Activated CD8-positive, alpha-beta memory T cell treated with anti-CD3 and anti-CD28 coated beads, Interleukin-2, amount 50 U/mL, for 4 hours (primary cell): ENCODE measurements at regions not wholly inside any gene's neighbourhood (a gene's known extent, or its start where the extent isn't known, plus 50 kb on each side); places are given as distances from the start of the nearest gene placed in this dataset.
"Not testable (repeated sequence)": the region's sequence is repeated elsewhere in the genome, so short reads cannot be mapped to it uniquely, and the experiment has no call there.

Experiments used
- DNase-seq: peaks from one replicate; pipeline ENCODE4 v3.0.0-alpha.2; 2020

DNA sequence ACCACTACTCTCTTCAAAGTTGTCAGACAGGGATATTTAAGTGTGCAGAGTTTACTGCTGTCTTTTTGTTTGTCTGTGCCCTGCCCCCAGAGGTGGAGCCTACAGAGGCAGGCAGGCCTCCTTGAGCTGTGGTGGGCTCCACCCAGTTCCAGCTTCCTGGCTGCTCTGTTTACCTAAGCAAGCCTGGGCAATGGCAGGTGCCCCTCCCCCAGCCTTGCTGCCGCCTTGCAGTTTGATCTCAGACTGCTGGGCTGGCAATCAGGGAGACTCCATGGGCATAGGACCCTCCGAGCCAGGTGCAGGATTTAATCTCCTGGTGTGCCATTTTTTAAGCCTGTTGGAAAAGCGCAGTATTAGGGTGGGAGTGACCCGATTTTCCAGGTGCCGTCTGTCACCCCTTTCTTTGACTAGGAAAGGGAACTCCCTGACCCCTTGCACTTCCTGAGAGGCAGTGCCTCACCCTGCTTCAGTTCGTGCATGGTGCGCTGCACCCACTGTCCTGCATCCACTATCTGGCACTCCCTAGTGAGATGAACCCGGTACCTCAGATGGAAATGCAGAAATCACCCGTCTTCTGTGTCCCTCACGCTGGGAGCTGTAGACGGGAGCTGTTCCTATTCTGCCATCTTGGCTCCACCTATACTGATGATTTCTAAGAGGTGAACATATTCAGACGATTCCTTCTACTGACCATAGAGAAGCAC is 167.6 kb downstream of the CXXC4 start:
- DNase-seq = not testable (repeated sequence)

GRCh38 chr4:104302731-104303130 is 192.0 kb downstream of the CXXC4 start:
- DNase-seq = no peak

DNA sequence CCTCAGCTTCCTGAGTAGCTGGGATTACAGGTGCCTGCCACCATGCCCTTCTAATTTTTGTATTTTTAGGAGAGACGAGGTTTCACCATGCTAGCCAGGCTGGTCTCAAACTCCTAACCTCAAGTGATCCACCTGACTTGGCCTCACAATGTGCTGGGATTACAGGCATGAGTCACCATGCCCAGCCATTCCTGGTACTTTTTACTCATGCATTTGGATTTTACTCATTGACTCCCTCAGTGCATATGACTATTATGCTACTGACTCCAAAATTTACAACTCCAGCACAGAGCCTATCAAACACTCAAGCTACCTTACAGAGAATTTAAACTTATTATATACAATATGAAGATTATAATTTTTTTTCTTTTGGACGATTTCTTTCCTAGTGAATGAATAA is 199.9 kb downstream of the CXXC4 start:
- DNase-seq = no peak

GRCh38 chr4:104286867-104287266 is 207.8 kb downstream of the CXXC4 start:
- DNase-seq = no peak

GRCh38 chr4:104283303-104283702 is 211.4 kb downstream of the CXXC4 start:
- DNase-seq = no peak

- DNase-seq = no peak
Measured at GRCh38 chr4:104279744-104280143, 214.9 kb downstream of the CXXC4 start.

DNA sequence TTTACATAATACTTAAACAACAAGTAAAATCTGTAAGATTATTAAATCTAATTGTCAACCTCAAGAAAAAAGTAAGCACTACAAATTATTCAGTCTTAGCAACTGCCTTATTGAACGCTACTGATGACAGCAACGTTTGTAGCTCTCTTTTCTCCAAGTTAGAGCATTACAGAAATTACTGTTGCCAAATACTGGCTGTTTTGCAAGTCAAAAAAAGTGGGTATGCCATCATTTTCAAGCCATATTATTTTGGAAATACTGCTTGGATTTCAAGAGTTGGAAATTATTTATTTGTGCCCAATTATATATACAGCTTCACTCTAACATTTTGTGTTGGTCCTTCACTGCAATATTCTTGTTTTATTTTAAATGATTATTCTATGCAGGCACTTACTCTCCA is 221.7 kb downstream of the CXXC4 start:
- DNase-seq = no peak

DNA sequence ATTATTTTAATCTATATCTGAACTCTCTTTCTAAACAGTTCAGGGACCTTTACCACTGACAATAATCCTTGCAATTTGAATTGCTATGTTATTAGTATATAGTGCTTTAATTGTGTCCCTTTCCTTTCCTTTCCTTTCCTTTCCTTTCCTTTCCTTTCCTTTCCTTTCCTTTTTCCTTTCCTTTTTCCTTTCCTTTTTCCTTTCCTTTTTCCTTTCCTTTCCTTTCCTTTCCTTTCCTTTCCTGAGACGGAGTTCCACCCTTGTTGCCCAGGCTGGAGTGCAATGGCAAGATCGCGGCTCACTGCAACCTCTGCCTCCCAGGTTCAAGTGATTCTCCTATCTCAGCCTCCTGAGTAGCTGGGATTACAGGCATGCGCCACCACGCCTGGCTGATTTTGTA is 225.1 kb downstream of the CXXC4 start:
- DNase-seq = not testable (repeated sequence)

GRCh38 chr4:104263100-104263499 is 231.6 kb downstream of the CXXC4 start:
- DNase-seq = no peak

DNA sequence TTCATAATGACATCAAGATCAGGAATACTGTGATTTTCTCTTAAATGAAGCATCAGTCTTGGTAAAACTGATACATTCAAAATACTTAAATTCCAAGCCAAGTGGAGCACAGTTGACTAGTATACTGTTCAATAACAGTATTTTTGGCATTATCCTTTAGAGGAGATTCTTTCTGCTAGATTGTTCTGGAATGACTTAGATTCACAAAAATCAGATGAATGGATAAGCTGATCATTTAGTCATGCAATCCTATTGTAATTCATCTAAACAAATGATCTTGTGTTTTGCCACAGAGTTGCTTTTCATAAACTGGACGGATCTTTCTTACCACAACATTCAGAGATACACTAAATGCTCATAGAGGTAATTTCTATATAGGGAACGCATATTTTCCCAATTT is 232.0 kb downstream of the CXXC4 start:
- no peak for DNase-seq

DNA sequence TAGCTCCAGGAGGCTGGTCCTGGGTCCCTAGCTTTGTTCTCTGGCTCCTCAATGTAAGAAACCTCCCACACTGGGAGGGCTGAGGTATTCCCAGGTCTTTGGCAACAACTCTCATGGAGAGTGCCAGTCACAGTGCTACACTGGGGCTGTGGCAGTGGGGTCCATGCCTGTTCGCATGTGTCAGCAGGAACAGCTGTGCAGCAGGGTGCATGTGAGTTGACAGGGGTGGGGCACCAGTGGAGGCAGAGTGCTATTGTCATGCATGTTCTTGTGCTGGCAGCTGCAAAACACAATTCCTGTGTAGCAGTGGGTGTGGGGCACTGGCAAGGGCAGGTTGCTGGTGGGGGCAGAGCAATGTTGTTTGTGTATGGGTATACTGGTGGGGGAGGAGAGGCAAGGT is 246.0 kb downstream of the CXXC4 start:
- DNase-seq = no peak

GRCh38 chr4:104235967-104236366 is 258.7 kb downstream of the CXXC4 start:
- no peak for DNase-seq

- DNase-seq = no peak
Measured at GRCh38 chr4:104217526-104217925, 277.2 kb downstream of the CXXC4 start.

DNA sequence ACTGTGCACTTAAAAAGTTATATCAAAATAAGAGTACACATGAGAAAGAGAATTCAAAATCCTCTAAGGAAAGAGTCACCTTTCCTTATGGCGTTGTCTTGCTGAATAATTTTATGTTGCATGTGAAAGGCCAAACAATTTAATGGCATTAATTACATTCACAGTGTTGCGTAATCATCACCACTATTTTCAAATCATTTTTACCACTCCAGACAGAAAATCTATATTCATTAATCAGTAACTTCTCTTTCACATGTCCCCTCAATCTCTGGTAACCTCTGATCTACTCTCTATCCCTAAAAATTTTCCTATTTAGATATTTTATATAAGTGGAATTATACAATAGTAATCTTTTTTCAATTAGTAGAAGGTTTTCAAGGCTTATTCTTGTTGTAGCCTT is 283.0 kb downstream of the CXXC4 start:
- no peak for DNase-seq

GRCh38 chr4:104210420-104210819 is 284.3 kb downstream of the CXXC4 start:
- DNase-seq = no peak

DNA sequence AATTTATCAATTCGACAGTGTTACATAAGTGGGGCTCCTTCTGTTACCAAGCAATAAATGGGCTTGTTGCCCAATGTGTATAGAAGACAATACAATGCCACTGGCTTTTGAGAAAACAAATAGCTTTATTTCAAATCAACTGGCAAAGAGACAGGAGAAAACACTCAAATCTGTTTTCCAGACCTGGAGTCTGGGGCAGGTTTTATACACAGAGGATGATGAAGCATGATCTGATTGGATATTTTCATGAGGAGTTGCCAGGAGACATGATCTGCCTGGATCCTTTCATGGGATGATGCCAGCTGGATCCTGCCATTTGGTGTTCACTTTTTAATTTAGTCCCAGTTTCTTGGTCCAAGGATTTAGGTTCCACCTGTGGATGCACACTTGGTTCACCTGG is 287.9 kb downstream of the CXXC4 start:
- no peak for DNase-seq

- DNase-seq = no peak
Measured at GRCh38 chr4:104205116-104205515, 289.6 kb downstream of the CXXC4 start.

GRCh38 chr4:104188301-104188700 is 306.4 kb downstream of the CXXC4 start:
- DNase-seq = no peak

DNA sequence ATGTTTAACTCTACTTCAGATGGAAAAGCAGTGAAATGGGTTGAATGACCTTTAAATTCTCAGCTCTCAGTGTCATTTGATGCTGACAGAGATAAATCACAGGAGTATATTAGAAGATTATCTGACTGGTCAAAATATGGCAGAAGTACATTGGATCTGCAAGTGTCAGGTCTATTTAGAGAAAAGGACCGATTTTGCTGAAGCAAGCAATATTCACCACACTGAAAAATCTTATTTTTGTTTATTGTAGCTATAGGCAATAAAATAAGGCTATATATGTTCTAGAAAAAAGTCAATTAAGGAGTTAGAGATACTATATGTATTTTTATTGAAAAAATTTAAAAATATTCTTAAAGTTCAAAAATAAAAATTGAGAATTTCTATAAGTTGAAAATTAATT is 325.3 kb downstream of the CXXC4 start:
- no peak for DNase-seq

GRCh38 chr4:104166749-104167148 is 327.9 kb downstream of the CXXC4 start:
- no peak for DNase-seq

DNA sequence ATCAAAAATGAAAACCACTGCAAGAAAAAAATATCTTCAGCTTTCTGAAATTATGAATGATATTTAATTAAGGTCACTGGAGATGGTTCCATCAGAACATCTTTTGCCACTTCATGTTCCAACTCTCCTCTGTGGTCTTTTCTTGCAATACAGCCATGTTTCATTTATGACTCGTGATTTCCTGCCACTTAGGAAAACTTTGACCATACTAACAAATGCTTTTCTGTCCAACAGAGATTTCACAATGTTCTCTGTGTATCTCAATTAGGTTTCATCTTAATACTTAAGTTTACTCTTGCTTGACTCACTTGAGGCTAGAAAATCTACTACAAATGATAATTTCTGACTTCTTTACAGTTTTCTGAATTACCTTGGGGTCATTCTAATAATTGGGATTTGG is 330.9 kb downstream of the CXXC4 start:
- DNase-seq = no peak

DNA sequence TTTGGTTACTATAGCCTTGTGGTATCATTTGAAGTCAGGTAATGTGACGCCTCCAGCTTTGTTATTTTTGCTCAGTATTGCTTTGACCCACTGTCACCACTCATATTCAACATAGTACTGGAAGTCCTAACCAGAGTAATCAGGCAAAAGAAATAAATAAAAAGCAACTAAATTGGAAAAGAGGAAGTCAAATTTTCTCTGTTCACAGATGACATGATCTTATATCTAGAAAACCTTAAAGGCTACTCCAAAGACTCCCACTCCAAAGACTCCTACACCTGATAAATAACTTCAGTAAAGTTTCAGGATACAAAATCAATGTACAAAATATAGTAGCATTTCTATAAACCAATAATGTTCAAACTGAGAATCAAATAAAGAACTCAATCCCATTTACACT is 348.6 kb downstream of the CXXC4 start:
- no peak for DNase-seq

- no peak for DNase-seq
Measured at GRCh38 chr4:104138116-104138515, 356.6 kb downstream of the CXXC4 start.

DNA sequence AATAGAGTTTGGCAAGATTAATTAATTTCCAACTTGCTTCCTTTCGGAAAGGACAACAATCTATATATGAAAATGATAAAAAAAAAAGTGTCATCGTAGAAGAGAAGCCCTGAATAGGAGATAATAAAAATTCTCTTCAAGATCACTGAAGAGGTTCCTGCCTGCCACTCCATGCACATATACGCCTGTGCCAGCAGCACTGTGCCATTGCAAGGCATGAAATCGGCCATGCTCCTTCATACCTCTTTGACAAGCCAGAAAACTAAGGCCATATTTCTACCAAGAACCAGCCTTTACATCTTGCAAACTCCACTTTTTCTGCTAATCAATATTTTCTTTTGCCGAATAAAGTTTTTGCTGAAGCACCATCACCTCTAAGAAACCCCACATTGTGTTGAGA is 365.5 kb downstream of the CXXC4 start:
- no peak for DNase-seq

GRCh38 chr4:104128850-104129213 is 365.9 kb downstream of the CXXC4 start:
- no peak for DNase-seq
